Thymus (tissue), 11 donors: ENCODE measurements at regions not wholly inside any gene's neighbourhood (a gene's known extent, or its start where the extent isn't known, plus 50 kb on each side); places are given as distances from the start of the nearest gene placed in this dataset.

Source experiments
- DNase-seq, 9 donors: peaks; one replicate each; pipeline ENCODE4 v3.0.0-alpha.2; 2013; ENCODE audit warnings: low spot score in 9 of 9, low read depth in 6 of 9, missing footprints in 1 of 9
- H3K27ac ChIP-seq, 2 donors: one replicate each; pipeline ENCODE4 v1.5.1; 2013; ENCODE audit warnings: control low read depth in 1 of 2, low read depth in 1 of 2, low read length in 1 of 2, mild to moderate bottlenecking in 1 of 2, moderate library complexity in 1 of 2
- H3K27me3 ChIP-seq, 2 donors: one replicate each; pipeline ENCODE4 v1.5.1; 2013; ENCODE audit warnings: low read length in 1 of 2; ENCODE audit not compliant: control insufficient read depth in 2 of 2, insufficient read depth in 1 of 2
- H3K36me3 ChIP-seq, 2 donors: one replicate each; pipeline ENCODE4 v1.5.1; 2013; ENCODE audit warnings: low read length in 1 of 2, mild to moderate bottlenecking in 1 of 2, moderate library complexity in 1 of 2; ENCODE audit not compliant: control insufficient read depth in 2 of 2, insufficient read depth in 2 of 2
- H3K4me1 ChIP-seq, 2 donors: one replicate each; pipeline ENCODE4 v1.5.1; 2013; ENCODE audit warnings: low read length in 2 of 2; ENCODE audit not compliant: control insufficient read depth in 2 of 2, insufficient read depth in 2 of 2
- H3K4me3 ChIP-seq, 2 donors: one replicate each; pipeline ENCODE4 v1.5.1; 2013; ENCODE audit warnings: low read length in 2 of 2, control low read depth in 1 of 2, mild to moderate bottlenecking in 1 of 2
- H3K9me3 ChIP-seq, 2 donors: one replicate each; pipeline ENCODE4 v1.5.1; 2013; ENCODE audit warnings: low read length in 1 of 2, mild to moderate bottlenecking in 1 of 2; ENCODE audit not compliant: control insufficient read depth in 2 of 2, insufficient read depth in 1 of 2
- WGBS: extraction: QIAGEN DNeasy Blood & Tissue Kit; methylation state at CpG from one replicate; pipeline ENCODE4 v1.1.7; 2013; 5-methylcytosine and 5-hydroxymethylcytosine counted together
- donor health status: healthy.

GRCh38 chr12:118611770-118612169 is 235.4 kb downstream of the SUDS3 start:
- no peaks in the 10 kb centered on the region for H3K9me3 ChIP-seq
- H3K27ac ChIP-seq: no peak overlapping the region
- no peak overlapping the region for H3K4me3 ChIP-seq
- H3K4me1 ChIP-seq: no peaks in the 10 kb centered on the region
- no peaks in the 10 kb centered on the region for H3K36me3 ChIP-seq
- H3K27me3 ChIP-seq: no peaks in the 10 kb centered on the region
- 62% methylated on average over 5 of the region's 5 CpGs for WGBS
- DNase-seq: no peak

DNA sequence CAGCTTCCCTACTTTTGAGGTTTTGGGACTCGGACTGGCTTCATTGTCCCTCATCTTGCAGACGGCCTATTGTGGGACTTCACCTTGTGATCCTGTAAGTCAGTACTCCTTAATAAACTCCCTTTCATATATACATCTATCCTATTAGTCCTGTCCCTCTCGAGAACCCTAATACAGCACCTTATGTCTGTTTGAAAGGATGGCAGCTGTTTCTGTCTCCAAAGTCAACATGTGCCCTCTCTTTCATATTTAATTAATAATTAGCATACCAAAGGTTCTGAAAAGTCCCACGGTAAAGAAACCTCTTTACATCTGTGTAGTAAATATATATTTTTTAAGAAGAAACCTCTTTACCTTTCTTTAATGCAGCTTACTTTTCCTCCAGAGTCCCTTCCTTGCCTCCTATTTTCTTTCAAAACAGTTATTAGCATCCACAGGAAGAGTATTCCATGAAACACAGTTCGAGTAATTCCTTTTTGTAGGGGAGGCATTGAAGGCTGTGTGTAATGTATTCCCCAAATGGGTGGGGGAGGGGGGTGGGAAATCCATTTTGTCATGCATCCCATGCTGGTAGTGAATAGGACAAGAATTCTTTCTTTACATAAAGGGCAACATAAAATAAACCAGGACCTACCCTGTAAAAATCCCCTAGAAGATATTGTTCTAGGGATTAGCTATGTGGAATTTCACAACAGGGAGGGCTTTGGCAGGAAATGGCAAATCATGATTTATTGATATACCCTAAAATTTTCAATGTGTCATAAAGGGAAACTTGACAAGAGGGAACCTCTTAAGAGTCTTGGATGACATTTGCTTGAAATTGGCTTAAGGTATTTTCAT is 241.5 kb downstream of the SUDS3 start:
- WGBS: 59% methylated on average over 5 of the region's 5 CpGs
- no peaks in the 10 kb centered on the region for H3K4me1 ChIP-seq
- no peak overlapping the region for H3K27ac ChIP-seq
- H3K9me3 ChIP-seq: no peaks in the 10 kb centered on the region
- H3K4me3 ChIP-seq: no peak overlapping the region
- H3K36me3 ChIP-seq: no peaks in the 10 kb centered on the region
- no peak for DNase-seq
- no peaks in the 10 kb centered on the region for H3K27me3 ChIP-seq

DNA sequence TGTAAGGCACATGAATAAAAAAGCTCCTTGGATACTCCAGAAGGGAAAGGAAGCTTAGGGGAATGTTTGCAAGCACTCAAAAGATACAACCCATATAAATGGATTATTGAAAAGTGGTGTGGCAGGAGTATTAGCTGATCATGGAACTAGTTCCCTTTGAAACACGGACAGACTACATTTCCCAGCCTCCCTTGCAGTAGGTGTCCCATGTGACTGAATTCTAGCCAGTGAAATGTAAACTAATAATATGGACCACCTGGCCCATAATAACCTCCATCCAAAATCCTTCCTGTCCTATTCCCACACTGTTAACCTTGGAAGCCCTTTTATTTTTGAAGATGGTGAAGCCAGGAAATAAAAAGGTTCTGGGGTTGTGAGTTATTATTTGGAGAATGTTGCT is 242.3 kb downstream of the SUDS3 start:
- no peak overlapping the region for H3K4me3 ChIP-seq
- WGBS: 90% methylated on average over 1 of the region's 1 CpG
- H3K27me3 ChIP-seq: no peaks in the 10 kb centered on the region
- no peak for DNase-seq
- no peaks in the 10 kb centered on the region for H3K4me1 ChIP-seq
- H3K36me3 ChIP-seq: no peaks in the 10 kb centered on the region
- no peak overlapping the region for H3K27ac ChIP-seq
- no peaks in the 10 kb centered on the region for H3K9me3 ChIP-seq

GRCh38 chr12:118625050-118625675 is 248.8 kb downstream of the SUDS3 start:
- Histone ChIP-seq H3K27ac (no peak overlapping the region), H3K27me3 (no peaks in the 10 kb centered on the region), H3K36me3 (no peaks in the 10 kb centered on the region), H3K9me3 (no peaks in the 10 kb centered on the region), H3K4me3 (no peak overlapping the region), H3K4me1 (no peaks in the 10 kb centered on the region)
- 90% methylated on average over 3 of the region's 3 CpGs for WGBS
- no peak for DNase-seq

- Histone ChIP-seq H3K27ac (no peak overlapping the region), H3K9me3 (no peaks in the 10 kb centered on the region), H3K4me3 (no peak overlapping the region), H3K36me3 (no peaks in the 10 kb centered on the region), H3K27me3 (no peaks in the 10 kb centered on the region), H3K4me1 (no peaks in the 10 kb centered on the region)
- DNase-seq: no peak
- 68% methylated on average over 4 of the region's 4 CpGs for WGBS
Observed at GRCh38 chr12:118633071-118633470, 256.7 kb downstream of the SUDS3 start.

DNA sequence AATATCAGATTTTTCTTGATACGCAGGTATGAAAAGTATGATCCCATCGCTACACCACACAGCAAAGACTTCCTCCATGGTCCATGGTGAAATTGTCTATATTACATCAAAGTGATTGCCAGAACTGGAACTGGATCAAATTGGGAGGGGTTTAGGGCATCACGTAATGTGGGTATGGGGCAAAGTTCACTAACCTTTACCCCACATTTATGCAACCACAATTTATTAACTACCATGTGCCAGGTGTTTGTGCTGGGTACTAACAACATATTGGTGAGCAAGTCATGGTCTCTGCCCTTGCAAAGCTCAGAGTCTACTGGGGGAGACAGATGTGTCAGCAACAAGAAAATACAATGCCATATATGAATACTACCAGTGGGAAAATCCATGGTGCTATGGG is 258.9 kb downstream of the SUDS3 start:
- Histone ChIP-seq H3K9me3 (no peaks in the 10 kb centered on the region), H3K36me3 (no peaks in the 10 kb centered on the region), H3K27me3 (no peaks in the 10 kb centered on the region), H3K4me3 (no peak overlapping the region), H3K4me1 (no peaks in the 10 kb centered on the region), H3K27ac (no peak overlapping the region)
- WGBS: 91% methylated on average over 3 of the region's 3 CpGs
- no peak for DNase-seq

DNA sequence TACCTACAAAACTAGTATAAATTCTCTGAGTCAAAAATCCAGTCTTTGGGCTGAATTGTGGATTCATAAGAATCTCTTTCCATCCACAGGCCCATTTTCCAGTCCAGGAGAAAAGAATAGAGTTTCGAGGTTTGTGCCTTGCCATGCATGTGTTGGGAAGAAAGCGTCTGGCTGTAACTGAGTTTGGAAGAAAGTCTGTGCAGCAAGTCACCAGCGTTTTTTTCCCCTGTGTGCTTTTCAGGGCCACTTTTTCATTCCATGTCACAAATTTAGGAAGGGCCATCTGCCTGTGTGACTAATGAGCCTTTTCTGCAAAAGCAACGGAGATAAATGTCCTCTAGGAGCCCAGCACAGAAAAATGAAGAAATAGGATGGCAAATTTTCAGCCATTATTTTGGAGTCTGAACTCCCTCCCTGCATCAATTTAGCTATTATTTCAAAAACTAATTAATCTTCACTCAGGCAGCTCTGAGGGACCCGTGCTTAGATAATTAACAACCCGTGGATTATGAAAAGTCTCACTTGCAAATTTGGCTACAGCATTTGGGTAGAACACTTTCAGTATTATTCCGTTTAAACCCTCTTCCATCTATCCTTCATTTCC is 261.5 kb downstream of the SUDS3 start:
- Histone ChIP-seq H3K4me3 (no peak overlapping the region), H3K4me1 (no peaks in the 10 kb centered on the region), H3K27ac (no peak overlapping the region), H3K9me3 (no peaks in the 10 kb centered on the region), H3K27me3 (no peaks in the 10 kb centered on the region), H3K36me3 (no peaks in the 10 kb centered on the region)
- DNase-seq: no peak
- WGBS: 80% methylated on average over 7 of the region's 7 CpGs

DNA sequence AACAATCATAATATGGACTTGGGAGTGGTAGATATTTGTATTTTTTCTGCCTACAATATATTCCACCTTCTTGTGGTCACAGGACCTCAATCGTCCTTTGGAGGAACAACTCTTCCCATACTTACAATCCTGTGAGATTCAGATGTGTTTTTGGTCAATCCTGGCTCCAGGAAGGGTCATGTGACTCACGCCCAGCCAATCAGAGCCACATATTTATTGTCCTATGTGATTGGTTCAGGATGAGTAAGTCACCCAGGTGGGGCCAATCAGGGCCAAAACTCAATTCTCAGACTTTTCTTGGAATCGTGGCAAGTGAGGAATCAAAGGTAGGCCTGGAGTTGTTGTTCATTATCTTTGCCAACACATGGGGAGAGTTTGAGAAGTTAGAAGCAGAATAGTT is 264.9 kb downstream of the SUDS3 start:
- Histone ChIP-seq H3K27ac (no peak overlapping the region), H3K36me3 (no peaks in the 10 kb centered on the region), H3K4me1 (no peaks in the 10 kb centered on the region), H3K4me3 (no peak overlapping the region), H3K27me3 (no peaks in the 10 kb centered on the region), H3K9me3 (no peaks in the 10 kb centered on the region)
- WGBS: 83% methylated on average over 3 of the region's 3 CpGs
- DNase-seq: no peak

GRCh38 chr12:118645219-118645618 is 268.9 kb downstream of the SUDS3 start:
- peak in 2 of 9 donors; percentile 7 to 18 for DNase-seq
- 33% methylated on average over 3 of the region's 3 CpGs for WGBS
- H3K36me3 ChIP-seq: no peaks in the 10 kb centered on the region

More at GRCh38 chr12:118645219-118645618, 268.9 kb downstream of the SUDS3 start:
- H3K9me3 ChIP-seq: no peaks in the 10 kb centered on the region
- H3K27me3 ChIP-seq: no peaks in the 10 kb centered on the region
- H3K4me3 ChIP-seq: no peak overlapping the region
- no peaks in the 10 kb centered on the region for H3K4me1 ChIP-seq
- no peak overlapping the region for H3K27ac ChIP-seq
